IMR-90 (cell line): ENCODE measurements at regions not wholly inside any gene's neighbourhood (a gene's known extent, or its start where the extent isn't known, plus 50 kb on each side); places are given as distances from the start of the nearest gene placed in this dataset.

Experiments used
- ATAC-seq: fragments of 200-7000 bp; cut with Tn5 transposase; 2 replicates; pipeline ENCODE4 v1.9.1; 2020; ENCODE audit warnings: low read depth, mild to moderate bottlenecking, moderate library complexity
- BruUV-seq: library from RNA; stranded (reverse); fragments of 400-500 nt; replicated peaks from 2 replicates; lab custom pipeline; 2021; lab: Mats Ljungman, UMichigan
- CTCF ChIA-PET: fragments of 300-600 bp; formaldehyde crosslinking; extraction: SDS; loops from one replicate; lab custom pipeline; 2021; ENCODE audit warnings: antibody characterized with exemption; lab: Yijun Ruan, JAX
- POLR2A ChIA-PET: fragments of 300-600 bp; sonication (Branson Sonifier 250); formaldehyde crosslinking; loops from one replicate; lab custom pipeline; 2022; ENCODE audit warnings: antibody characterized with exemption; ENCODE audit not compliant: unreplicated experiment; lab: Charles Lee
- DNase-seq: peaks from one replicate; pipeline ENCODE4 v3.0.0; 2013
- H2AFZ ChIP-seq: replicated peaks from 2 replicates; pipeline ENCODE3; 2013; ENCODE audit warnings: low read length, mild to moderate bottlenecking; ENCODE audit not compliant: poor library complexity
- H2AK5ac ChIP-seq: 2 replicates; pipeline ENCODE4 v1.6.1; 2013; ENCODE audit warnings: low read depth, low read length, inconsistent platforms
- H2AK9ac ChIP-seq: replicated peaks from 2 replicates; pipeline ENCODE3; 2013; ENCODE audit warnings: mild to moderate bottlenecking, low read depth, low read length, moderate library complexity; ENCODE audit not compliant: poor library complexity
- H2BK120ac ChIP-seq: 2 replicates; pipeline ENCODE4 v1.6.1; 2013; ENCODE audit warnings: low read depth, low read length, inconsistent platforms
- H2BK15ac ChIP-seq: 3 replicates; pipeline ENCODE4 v1.6.1; 2013; ENCODE audit warnings: low read depth, low read length, inconsistent platforms
- H2BK20ac ChIP-seq: 2 replicates; pipeline ENCODE4 v1.6.1; 2013; ENCODE audit warnings: low read depth, mild to moderate bottlenecking, inconsistent platforms, low read length, moderate library complexity
- H2BK5ac ChIP-seq: 2 replicates; pipeline ENCODE4 v1.6.1; 2013; ENCODE audit warnings: mild to moderate bottlenecking, low read depth, low read length, inconsistent platforms; ENCODE audit not compliant: poor library complexity, severe bottlenecking
- H3K14ac ChIP-seq: replicated peaks from 2 replicates; pipeline ENCODE4 v1.6.1; 2013; ENCODE audit warnings: low read depth, low read length, inconsistent platforms
- H3K18ac ChIP-seq: 2 replicates; pipeline ENCODE4 v1.6.1; 2013; ENCODE audit warnings: low read depth, low read length, control low read depth
- H3K23ac ChIP-seq: 2 replicates; pipeline ENCODE4 v1.6.1; 2013; ENCODE audit warnings: low read depth, low read length, inconsistent platforms
- H3K27ac ChIP-seq: 2 replicates; pipeline ENCODE4 v1.5.1; 2013; ENCODE audit warnings: mild to moderate bottlenecking, control low read depth, low read length; ENCODE audit not compliant: insufficient read depth
- H3K27me3 ChIP-seq: 2 replicates; pipeline ENCODE4 v1.6.1; 2013; ENCODE audit warnings: low read length; ENCODE audit not compliant: control insufficient read depth, insufficient read depth
- H3K36me3 ChIP-seq: 2 replicates; pipeline ENCODE4 v1.6.1; 2013; ENCODE audit warnings: low read length, mixed read lengths; ENCODE audit not compliant: control insufficient read depth, insufficient read depth
- H3K4ac ChIP-seq: 2 replicates; pipeline ENCODE4 v1.6.1; 2013; ENCODE audit warnings: low read depth, low read length, inconsistent platforms
- H3K4me1 ChIP-seq: 2 replicates; pipeline ENCODE4 v1.6.1; 2013; ENCODE audit warnings: low read length, mixed read lengths; ENCODE audit not compliant: control insufficient read depth, insufficient read depth
- H3K4me2 ChIP-seq: 2 replicates; pipeline ENCODE4 v1.6.1; 2013; ENCODE audit warnings: low read depth, mild to moderate bottlenecking, control low read depth, low read length, moderate library complexity
- H3K4me3 ChIP-seq: 2 replicates; pipeline ENCODE4 v1.5.1; 2013; ENCODE audit warnings: low read depth, mild to moderate bottlenecking, control low read depth, low read length, moderate library complexity; ENCODE audit not compliant: insufficient read depth
- H3K56ac ChIP-seq: 2 replicates; pipeline ENCODE4 v1.6.1; 2013; ENCODE audit warnings: low read length, inconsistent platforms; ENCODE audit not compliant: insufficient read depth; ENCODE audit errors: extremely low read depth
- H3K79me1 ChIP-seq, 2 experiments: 2 replicates each; pipeline ENCODE4 v1.6.1; 2013; ENCODE audit warnings: low read length in 2 of 2, inconsistent platforms in 1 of 2, low read depth in 1 of 2
- H3K9ac ChIP-seq: 2 replicates; pipeline ENCODE4 v1.6.1; 2013; ENCODE audit warnings: low read depth, low read length, control low read depth
- H3K9me1 ChIP-seq: 2 replicates; pipeline ENCODE4 v1.6.1; 2013; ENCODE audit warnings: low read length, inconsistent platforms; ENCODE audit not compliant: insufficient read depth
- H3K9me3 ChIP-seq: 2 replicates; pipeline ENCODE4 v1.6.1; 2013; ENCODE audit warnings: low read length; ENCODE audit not compliant: control insufficient read depth, insufficient read depth
- H4K20me1 ChIP-seq: 2 replicates; pipeline ENCODE4 v1.6.1; 2013; ENCODE audit warnings: low read length, inconsistent platforms; ENCODE audit not compliant: insufficient read depth
- H4K5ac ChIP-seq: 2 replicates; pipeline ENCODE4 v1.6.1; 2013; ENCODE audit warnings: mild to moderate bottlenecking, low read depth, low read length, control low read depth
- H4K8ac ChIP-seq, 2 experiments: 2 replicates each; pipeline ENCODE4 v1.6.1; 2013; ENCODE audit warnings: low read depth in 2 of 2, low read length in 2 of 2, control low read depth in 1 of 2, inconsistent platforms in 1 of 2
- H4K91ac ChIP-seq: 2 replicates; pipeline ENCODE4 v1.6.1; 2013; ENCODE audit warnings: low read depth, low read length, inconsistent platforms; ENCODE audit not compliant: insufficient read depth
- CEBPB ChIP-seq: IDR thresholded peaks from 2 replicates; pipeline ENCODE4 v1.6.1; 2012; ENCODE audit warnings: low read depth, low read length, improper control_type of control experiment
- NFE2L2 ChIP-seq: fragments of 150-350 bp; IDR thresholded peaks from 2 replicates; pipeline ENCODE4 v1.6.1; 2016; ENCODE audit warnings: low read depth, mild to moderate bottlenecking, low read length
- WGBS, 2 experiments: methylation state at CpG; one replicate each; pipeline versions ENCODE4 v1.1.5 to v1.1.7; 2013; ENCODE audit warnings: missing lambda C conversion rate in 2 of 2; ENCODE audit not compliant: insufficient read length in 1 of 2; ENCODE audit errors: extremely low coverage in 2 of 2; 5-methylcytosine and 5-hydroxymethylcytosine counted together
- dilution Hi-C: fragments of 300-500 bp; cut with HindIII; formaldehyde crosslinking; loops from one replicate; pipeline ENCODE4 v1.14.3; 2018; ENCODE audit warnings: low sequenced_read_pairs; ENCODE audit not compliant: unreplicated experiment
- in situ Hi-C: fragments of 300-500 bp; cut with MboI; formaldehyde crosslinking; loops from 3 replicates; pipeline ENCODE4 v1.14.3; 2019; ENCODE audit warnings: low sequenced_read_pairs, inconsistent platforms, mixed read lengths
- intact Hi-C: fragments of 100-400 bp; cut with micrococcal nuclease; formaldehyde crosslinking; loops from 2 replicates; pipeline ENCODE4 v1.10.0; 2022

- Histone ChIP-seq H3K14ac (no peak overlapping the region), H3K4me1 (peaks cover 5% of the 10 kb centered on the region; the same call in 1 of the 2 replicates), H3K4ac (no peak overlapping the region), H3K27me3 (peaks cover 24% of the 10 kb centered on the region), H2BK120ac (no peak overlapping the region), H2AK9ac (no peak overlapping the region), H4K5ac (no peak overlapping the region), H3K56ac (no peak overlapping the region), H2AFZ (peak overlapping the region; percentile 14), H3K4me2 (no peak overlapping the region), H3K18ac (no peak overlapping the region), H3K4me3 (no peak overlapping the region), H3K79me1 (no peaks in the 10 kb centered on the region), H3K9me3 (no peaks in the 10 kb centered on the region), H4K91ac (no peak overlapping the region), H3K9me1 (0 out of 2 replicates have a peak, but pooled peaks cover 6% of the 10 kb centered on the region), H2BK5ac (no peak overlapping the region), H4K8ac (no peak overlapping the region), H3K27ac (no peak overlapping the region), H4K20me1 (no peaks in the 10 kb centered on the region), H2BK20ac (no peak overlapping the region), H2BK15ac (no peak overlapping the region), H2AK5ac (no peak overlapping the region), H3K9ac (no peak overlapping the region), H3K23ac (no peak overlapping the region), H3K36me3 (no peaks in the 10 kb centered on the region)
- TF ChIP-seq NFE2L2 (no peak), CEBPB (no peak)
- POLR2A ChIA-PET = no interaction called here
- BruUV-seq = no TSS peak
- intact Hi-C loops = no loop called here
- ATAC-seq (no peak), DNase-seq (no peak)
- CTCF ChIA-PET = no interaction called here
- in situ Hi-C loops = no loop called here
- 100% methylated on average over 1 of the region's 1 CpG; no CpG with 5 or more reads in 1 of the 2 experiments for WGBS, 2 experiments
- dilution Hi-C loops = no loop called here
These were observed 55.7 kb upstream of the PKDCC start for GRCh38 chr2:41992056-41992642.
